HepG2 (cell line): ENCODE measurements at regions not wholly inside any gene's neighbourhood (a gene's known extent, or its start where the extent isn't known, plus 50 kb on each side); places are given as distances from the start of the nearest gene placed in this dataset.

Experiments
- ATAC-seq: fragments of 200-7000 bp; cut with Tn5 transposase; 3 replicates; pipeline ENCODE4 v1.9.1; 2020; ENCODE audit warnings: mild to moderate bottlenecking, moderate library complexity
- BruUV-seq: library from RNA; stranded (reverse); fragments of 400-500 nt; replicated peaks from 2 replicates; lab custom pipeline; 2021; lab: Mats Ljungman, UMichigan
- CTCF ChIA-PET: fragments of 300-600 bp; formaldehyde crosslinking; extraction: SDS; loops from one replicate; lab custom pipeline; 2021; ENCODE audit warnings: low total read pairs, inconsistent platforms, low intra/inter-chr PET ratio; lab: Yijun Ruan, JAX
- POLR2A ChIA-PET: fragments of 350-600 bp; sonication (Branson Sonifier 250); formaldehyde crosslinking; loops from one replicate; lab custom pipeline; 2020; ENCODE audit warnings: antibody characterized with exemption, inconsistent platforms; lab: Yijun Ruan, JAX
- DNase-seq: peaks from one replicate; pipeline ENCODE4 v3.0.0-alpha.2; 2015; ENCODE audit warnings: low spot score
- FAIRE-seq: peaks from 3 replicates; lab custom pipeline; 2011; peaks lifted over from hg19 to GRCh38; lab: Jason Lieb, UNC
- H2AFZ ChIP-seq: one replicate; pipeline ENCODE4 v1.6.1; 2011; ENCODE audit warnings: low read length, inconsistent platforms
- H3K27ac ChIP-seq: fragments of 300-600 bp; 3 replicates; pipeline ENCODE4 v1.8.0; 2011; ENCODE audit warnings: mixed run types, mild to moderate bottlenecking, mixed read lengths, low read length, inconsistent platforms; ENCODE audit not compliant: insufficient read depth; ENCODE audit errors: extremely low read length
- H3K27me3 ChIP-seq, 2 experiments: fragments of 200-600 bp in 1 of 2; 2 replicates in 1 of 2; 3 replicates in 1 of 2; pipeline versions ENCODE4 v1.6.0 to v1.8.0; 2011; ENCODE audit warnings: low read length in 2 of 2, mild to moderate bottlenecking in 2 of 2, moderate library complexity in 2 of 2, inconsistent platforms in 1 of 2; ENCODE audit not compliant: insufficient read depth in 2 of 2, control insufficient read depth in 1 of 2
- H3K36me3 ChIP-seq, 2 experiments: fragments of 200-600 bp in 1 of 2; replicated peaks in 1 of 2; 2 replicates in 1 of 2; 3 replicates in 1 of 2; pipeline versions ENCODE4 v1.5.1 to v1.8.0; 2011; ENCODE audit warnings: low read length in 2 of 2, inconsistent platforms in 1 of 2; ENCODE audit not compliant: insufficient read depth in 2 of 2, control insufficient read depth in 1 of 2
- H3K4me1 ChIP-seq: 2 replicates; pipeline ENCODE4 v1.5.1; 2012; ENCODE audit warnings: low read length, inconsistent platforms; ENCODE audit not compliant: insufficient read depth
- H3K4me2 ChIP-seq: 2 replicates; pipeline ENCODE4 v1.6.0; 2011; ENCODE audit warnings: low read depth, low read length, inconsistent platforms
- H3K4me3 ChIP-seq, 3 experiments: fragments of 200-600 bp in 1 of 3; sonication (generic), shearing (Covaris generic) in 1 of 3; replicated peaks in 1 of 3; 2 replicates each; pipeline ENCODE4 v1.5.1; 2011 to 2016; ENCODE audit warnings: low read length in 3 of 3, inconsistent platforms in 2 of 3, low read depth in 2 of 3, mild to moderate bottlenecking in 2 of 3, control low read depth in 1 of 3, mixed read lengths in 1 of 3; ENCODE audit not compliant: insufficient read depth in 1 of 3
- H3K79me2 ChIP-seq: one replicate; pipeline ENCODE4 v1.6.1; 2011; ENCODE audit warnings: low read length, inconsistent platforms; ENCODE audit not compliant: insufficient read depth
- H3K9ac ChIP-seq: 2 replicates; pipeline ENCODE4 v1.6.0; 2011; ENCODE audit warnings: mild to moderate bottlenecking, low read depth, low read length, inconsistent platforms; ENCODE audit not compliant: insufficient read depth
- H3K9me3 ChIP-seq: 2 replicates; pipeline ENCODE4 v1.5.1; 2012; ENCODE audit warnings: mild to moderate bottlenecking, low read length
- H4K20me1 ChIP-seq: 2 replicates; pipeline ENCODE4 v1.6.0; 2011; ENCODE audit warnings: inconsistent platforms, mild to moderate bottlenecking, low read length, moderate library complexity; ENCODE audit not compliant: insufficient read depth
- ARID2 ChIP-seq: sonication (generic); formaldehyde crosslinking; IDR thresholded peaks from 2 replicates; pipeline ENCODE4 v1.8.1; 2022; ENCODE audit warnings: mild to moderate bottlenecking, missing genetic modification reagents, borderline replicate concordance
- EEA1 ChIP-seq: sonication (generic); formaldehyde crosslinking; IDR thresholded peaks from 2 replicates; pipeline ENCODE4 v1.5.1; 2020; ENCODE audit warnings: mild to moderate bottlenecking, missing genetic modification reagents, borderline replicate concordance
- FOXA3 ChIP-seq: IDR thresholded peaks from 2 replicates; pipeline ENCODE4 v1.6.1; 2016; ENCODE audit warnings: missing genetic modification reagents, missing compliant biosample characterization
- MIER3 ChIP-seq: IDR thresholded peaks from 2 replicates; pipeline ENCODE4 v1.6.1; 2016; ENCODE audit warnings: missing compliant biosample characterization, borderline replicate concordance
- NFIC ChIP-seq: IDR thresholded peaks from 2 replicates; pipeline ENCODE4 v1.6.1; 2012; ENCODE audit warnings: mild to moderate bottlenecking, low read length, inconsistent platforms
- ZFP62 ChIP-seq: sonication (generic); formaldehyde crosslinking; IDR thresholded peaks from 2 replicates; pipeline ENCODE4 v1.4.0; 2020; ENCODE audit warnings: missing genetic modification reagents
- ZNF430 ChIP-seq: sonication (generic); formaldehyde crosslinking; IDR thresholded peaks from 2 replicates; pipeline ENCODE4 v1.9.0; 2021; ENCODE audit warnings: mild to moderate bottlenecking, missing genetic modification reagents
- ZNF709 ChIP-seq: sonication (generic); formaldehyde crosslinking; IDR thresholded peaks from 2 replicates; pipeline ENCODE4 v1.5.0; 2020; ENCODE audit warnings: mild to moderate bottlenecking, missing genetic modification reagents
- ZNF737 ChIP-seq: sonication (generic); formaldehyde crosslinking; IDR thresholded peaks from 2 replicates; pipeline ENCODE4 v1.5.0; 2020; ENCODE audit warnings: missing genetic modification reagents, mild to moderate bottlenecking, borderline replicate concordance
- WGBS: methylation state at CpG from one replicate; pipeline ENCODE4 v1.1.6; 2017; ENCODE audit warnings: low lambda C conversion rate; 5-methylcytosine and 5-hydroxymethylcytosine counted together
- in situ Hi-C: cut with HindIII; loops from 2 replicates; pipeline ENCODE4 v1.10.0; 2017; ENCODE audit warnings: low pct_unique_long_range_greater_than_20kb; ENCODE audit not compliant: extremely low pct_ligation_motif_present
- intact Hi-C: fragments of 100-400 bp; cut with micrococcal nuclease; formaldehyde crosslinking; loops from one replicate; pipeline ENCODE4 v1.10.0; 2022; ENCODE audit not compliant: unreplicated experiment
- TF ChIP-seq, protein P1 (sequence below): sonication (generic); formaldehyde crosslinking; IDR thresholded peaks from 2 replicates; pipeline ENCODE4 v1.4.0; 2020; ENCODE audit warnings: missing genetic modification reagents
- TF ChIP-seq, protein P2 (sequence below): sonication (generic); formaldehyde crosslinking; IDR thresholded peaks from 2 replicates; pipeline ENCODE4 v1.9.0; 2022; ENCODE audit warnings: low read depth, missing genetic modification reagents

DNA sequence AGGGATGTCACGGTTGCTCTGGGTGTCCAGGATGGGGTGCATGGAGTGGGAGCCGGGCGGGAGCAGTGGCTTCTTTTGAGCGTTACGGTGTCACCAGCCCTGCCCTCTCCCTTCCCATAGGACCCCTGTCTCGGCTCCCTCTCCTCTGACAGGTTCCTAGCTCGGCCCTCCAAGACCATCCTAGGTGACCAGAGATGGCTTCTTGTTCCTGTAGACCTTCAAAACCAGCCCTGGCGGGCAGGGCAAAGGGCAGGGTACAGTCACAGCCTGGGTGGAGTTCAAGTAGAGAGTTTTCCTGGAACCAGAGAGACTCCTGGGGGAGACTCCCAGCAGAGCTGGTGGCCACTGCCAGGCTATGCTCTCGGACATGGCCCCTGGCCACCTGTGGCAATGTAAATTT lies 345.6 kb upstream of the AJAP1 start (continued):
- TF ChIP-seq ARID2 (CRISPR knock-in tag) = no peak

DNA sequence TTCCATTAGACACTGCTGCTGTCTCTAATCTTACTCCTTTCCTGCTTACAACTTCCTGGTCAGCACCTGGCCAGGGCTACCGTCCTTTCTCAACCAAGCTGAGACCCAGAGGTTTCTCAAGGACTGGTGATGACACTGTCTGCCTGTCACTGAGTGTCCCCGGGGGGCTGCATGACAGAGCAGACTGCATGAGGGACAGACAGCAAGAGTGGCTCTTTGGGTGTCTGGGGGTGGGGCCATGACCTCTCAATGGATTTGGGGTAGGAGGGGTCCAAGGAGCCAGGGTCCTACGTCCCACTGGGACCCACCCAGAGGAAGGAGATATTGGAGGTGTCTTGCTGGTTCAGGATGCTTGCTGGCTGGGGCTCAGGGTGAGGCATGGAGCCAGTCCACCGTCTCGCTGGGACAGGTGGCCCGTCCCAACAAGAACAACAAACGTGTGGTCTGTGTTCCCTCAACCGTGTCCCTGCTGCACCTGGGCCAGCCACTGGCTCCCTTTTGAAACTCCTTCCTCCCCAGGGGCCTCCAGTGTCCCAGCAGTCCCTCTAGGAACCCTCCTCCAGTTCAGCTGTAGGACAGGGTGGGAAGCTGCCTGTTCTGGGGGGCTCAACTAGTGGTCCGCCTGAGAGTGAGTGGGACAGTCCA lies 344.6 kb upstream of the AJAP1 start:
- H3K9ac ChIP-seq = no peak overlapping the region
- in situ Hi-C loops = no loop called here
- CTCF ChIA-PET = no interaction called here
- no peak for TF ChIP-seq ZNF709 (CRISPR knock-in tag)
- TF ChIP-seq ZNF737 (CRISPR knock-in tag) = no peak
- no peak for TF ChIP-seq NFIC
- TF ChIP-seq, protein P1, sequence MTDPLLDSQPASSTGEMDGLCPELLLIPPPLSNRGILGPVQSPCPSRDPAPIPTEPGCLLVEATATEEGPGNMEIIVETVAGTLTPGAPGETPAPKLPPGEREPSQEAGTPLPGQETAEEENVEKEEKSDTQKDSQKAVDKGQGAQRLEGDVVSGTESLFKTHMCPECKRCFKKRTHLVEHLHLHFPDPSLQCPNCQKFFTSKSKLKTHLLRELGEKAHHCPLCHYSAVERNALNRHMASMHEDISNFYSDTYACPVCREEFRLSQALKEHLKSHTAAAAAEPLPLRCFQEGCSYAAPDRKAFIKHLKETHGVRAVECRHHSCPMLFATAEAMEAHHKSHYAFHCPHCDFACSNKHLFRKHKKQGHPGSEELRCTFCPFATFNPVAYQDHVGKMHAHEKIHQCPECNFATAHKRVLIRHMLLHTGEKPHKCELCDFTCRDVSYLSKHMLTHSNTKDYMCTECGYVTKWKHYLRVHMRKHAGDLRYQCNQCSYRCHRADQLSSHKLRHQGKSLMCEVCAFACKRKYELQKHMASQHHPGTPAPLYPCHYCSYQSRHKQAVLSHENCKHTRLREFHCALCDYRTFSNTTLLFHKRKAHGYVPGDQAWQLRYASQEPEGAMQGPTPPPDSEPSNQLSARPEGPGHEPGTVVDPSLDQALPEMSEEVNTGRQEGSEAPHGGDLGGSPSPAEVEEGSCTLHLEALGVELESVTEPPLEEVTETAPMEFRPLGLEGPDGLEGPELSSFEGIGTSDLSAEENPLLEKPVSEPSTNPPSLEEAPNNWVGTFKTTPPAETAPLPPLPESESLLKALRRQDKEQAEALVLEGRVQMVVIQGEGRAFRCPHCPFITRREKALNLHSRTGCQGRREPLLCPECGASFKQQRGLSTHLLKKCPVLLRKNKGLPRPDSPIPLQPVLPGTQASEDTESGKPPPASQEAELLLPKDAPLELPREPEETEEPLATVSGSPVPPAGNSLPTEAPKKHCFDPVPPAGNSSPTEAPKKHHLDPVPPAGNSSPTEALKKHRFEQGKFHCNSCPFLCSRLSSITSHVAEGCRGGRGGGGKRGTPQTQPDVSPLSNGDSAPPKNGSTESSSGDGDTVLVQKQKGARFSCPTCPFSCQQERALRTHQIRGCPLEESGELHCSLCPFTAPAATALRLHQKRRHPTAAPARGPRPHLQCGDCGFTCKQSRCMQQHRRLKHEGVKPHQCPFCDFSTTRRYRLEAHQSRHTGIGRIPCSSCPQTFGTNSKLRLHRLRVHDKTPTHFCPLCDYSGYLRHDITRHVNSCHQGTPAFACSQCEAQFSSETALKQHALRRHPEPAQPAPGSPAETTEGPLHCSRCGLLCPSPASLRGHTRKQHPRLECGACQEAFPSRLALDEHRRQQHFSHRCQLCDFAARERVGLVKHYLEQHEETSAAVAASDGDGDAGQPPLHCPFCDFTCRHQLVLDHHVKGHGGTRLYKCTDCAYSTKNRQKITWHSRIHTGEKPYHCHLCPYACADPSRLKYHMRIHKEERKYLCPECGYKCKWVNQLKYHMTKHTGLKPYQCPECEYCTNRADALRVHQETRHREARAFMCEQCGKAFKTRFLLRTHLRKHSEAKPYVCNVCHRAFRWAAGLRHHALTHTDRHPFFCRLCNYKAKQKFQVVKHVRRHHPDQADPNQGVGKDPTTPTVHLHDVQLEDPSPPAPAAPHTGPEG = no peak
- TF ChIP-seq FOXA3 = no peak
- TF ChIP-seq EEA1 (CRISPR knock-in tag) = no peak
- TF ChIP-seq, protein P2, sequence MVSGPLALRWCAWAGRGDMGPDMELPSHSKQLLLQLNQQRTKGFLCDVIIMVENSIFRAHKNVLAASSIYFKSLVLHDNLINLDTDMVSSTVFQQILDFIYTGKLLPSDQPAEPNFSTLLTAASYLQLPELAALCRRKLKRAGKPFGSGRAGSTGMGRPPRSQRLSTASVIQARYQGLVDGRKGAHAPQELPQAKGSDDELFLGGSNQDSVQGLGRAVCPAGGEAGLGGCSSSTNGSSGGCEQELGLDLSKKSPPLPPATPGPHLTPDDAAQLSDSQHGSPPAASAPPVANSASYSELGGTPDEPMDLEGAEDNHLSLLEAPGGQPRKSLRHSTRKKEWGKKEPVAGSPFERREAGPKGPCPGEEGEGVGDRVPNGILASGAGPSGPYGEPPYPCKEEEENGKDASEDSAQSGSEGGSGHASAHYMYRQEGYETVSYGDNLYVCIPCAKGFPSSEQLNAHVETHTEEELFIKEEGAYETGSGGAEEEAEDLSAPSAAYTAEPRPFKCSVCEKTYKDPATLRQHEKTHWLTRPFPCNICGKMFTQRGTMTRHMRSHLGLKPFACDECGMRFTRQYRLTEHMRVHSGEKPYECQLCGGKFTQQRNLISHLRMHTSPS (CRISPR knock-in tag) = no peak
- no peak for TF ChIP-seq MIER3
- TF ChIP-seq ZFP62 (CRISPR knock-in tag) = no peak
- no peak for TF ChIP-seq ZNF430 (CRISPR knock-in tag)
- POLR2A ChIA-PET = no interaction called here
- no peak overlapping the region for H2AFZ ChIP-seq
- no peaks in the 10 kb centered on the region for H3K79me2 ChIP-seq
- intact Hi-C loops = no loop called here
- H4K20me1 ChIP-seq = no peaks in the 10 kb centered on the region
- H3K4me3 ChIP-seq = no peak overlapping the region
- no peak overlapping the region for H3K27ac ChIP-seq
- DNase-seq (no peak), FAIRE-seq (no peak), ATAC-seq (no peak)
- no peaks in the 10 kb centered on the region for H3K36me3 ChIP-seq
- BruUV-seq = no TSS peak
- 41% methylated on average over 8 of the region's 9 CpGs for WGBS
- peaks cover 0 to 11% of the 10 kb centered on the region in 2 experiments; a peak in 2 of 5 replicates for H3K27me3 ChIP-seq
- no peak overlapping the region for H3K4me2 ChIP-seq
- peaks cover 7% of the 10 kb centered on the region; the same call in 1 of the 2 replicates for H3K4me1 ChIP-seq
- peaks cover 18% of the 10 kb centered on the region for H3K9me3 ChIP-seq
